K562 (cell line): ENCODE measurements at regions not wholly inside any gene's neighbourhood (a gene's known extent, or its start where the extent isn't known, plus 50 kb on each side); places are given as distances from the start of the nearest gene placed in this dataset.

Source experiments
- ATAC-seq: fragments of 200-7000 bp; cut with Tn5 transposase; 3 replicates; pipeline ENCODE4 v1.9.1; 2020; ENCODE audit warnings: moderate library complexity
- BruUV-seq: library from RNA; stranded (reverse); fragments of 400-500 nt; replicated peaks from 2 replicates; lab custom pipeline; 2021; lab: Mats Ljungman, UMichigan
- CTCF ChIA-PET: fragments of 300-600 bp; formaldehyde crosslinking; extraction: SDS; loops from one replicate; lab custom pipeline; 2021; ENCODE audit warnings: low intra/inter-chr PET ratio; lab: Yijun Ruan, JAX
- POLR2A ChIA-PET: fragments of 300-600, 350-650 bp; sonication (Branson Sonifier 250); formaldehyde crosslinking; extraction: SDS; loops from one replicate; lab custom pipeline; 2021; ENCODE audit warnings: antibody characterized with exemption, inconsistent platforms; lab: Yijun Ruan, JAX
- DNase-seq, 4 experiments: peaks; one replicate each; pipeline versions ENCODE4 v3.0.0 to v3.0.0-alpha.2; 2011 to 2018; ENCODE audit warnings: low spot score in 3 of 4, mixed read lengths in 3 of 4; ENCODE audit errors: extremely low read depth in 1 of 4
- FAIRE-seq: peaks from 2 replicates; lab custom pipeline; 2011; peaks lifted over from hg19 to GRCh38; lab: Jason Lieb, UNC
- H2AFZ ChIP-seq: 2 replicates; pipeline ENCODE4 v1.6.0; 2011; ENCODE audit warnings: low read depth, low read length, control low read depth, inconsistent platforms
- H3K27ac ChIP-seq: fragments of 200-600 bp; 3 replicates; pipeline ENCODE4 v1.8.0; 2011; ENCODE audit warnings: low read depth, mild to moderate bottlenecking, control low read depth, inconsistent platforms, low read length, moderate library complexity, mixed read lengths; ENCODE audit errors: extremely low read depth
- H3K27me3 ChIP-seq, 2 experiments: fragments of 300-600 bp in 1 of 2; 2 replicates in 1 of 2; 3 replicates in 1 of 2; pipeline versions ENCODE4 v1.6.0 to v1.8.0; 2011; ENCODE audit warnings: inconsistent platforms in 2 of 2, low read length in 2 of 2, mild to moderate bottlenecking in 1 of 2, mixed read lengths in 1 of 2, moderate library complexity in 1 of 2; ENCODE audit not compliant: control insufficient read depth in 2 of 2, insufficient read depth in 2 of 2
- H3K36me3 ChIP-seq: fragments of 300-600 bp; 3 replicates; pipeline ENCODE4 v1.8.0; 2011; ENCODE audit warnings: mild to moderate bottlenecking, low read length, inconsistent platforms; ENCODE audit not compliant: control insufficient read depth, insufficient read depth
- H3K4me1 ChIP-seq, 2 experiments: fragments of 200-600 bp in 1 of 2; replicated peaks in 1 of 2; 2 replicates in 1 of 2; 3 replicates in 1 of 2; pipeline versions ENCODE4 v1.5.1 to v1.8.0; 2011; ENCODE audit warnings: inconsistent platforms in 2 of 2, low read length in 2 of 2, mild to moderate bottlenecking in 1 of 2, mixed read lengths in 1 of 2, moderate library complexity in 1 of 2; ENCODE audit not compliant: control insufficient read depth in 2 of 2, insufficient read depth in 2 of 2
- H3K4me2 ChIP-seq: 2 replicates; pipeline ENCODE4 v1.6.1; 2011; ENCODE audit warnings: low read length, control low read depth, inconsistent platforms, mixed read lengths; ENCODE audit not compliant: insufficient read depth
- H3K4me3 ChIP-seq: fragments of 200-600 bp; sonication (generic), shearing (Covaris generic); 2 replicates; pipeline ENCODE4 v1.5.1; 2016; ENCODE audit warnings: control low read depth, inconsistent platforms
- H3K79me2 ChIP-seq: fragments of 200-600 bp; 3 replicates; pipeline ENCODE4 v1.8.0; 2011; ENCODE audit warnings: low read length, inconsistent platforms; ENCODE audit not compliant: control insufficient read depth, insufficient read depth
- H3K9ac ChIP-seq, 2 experiments: 2 replicates each; pipeline versions ENCODE4 v1.6.0 to v1.6.1; 2011; ENCODE audit warnings: low read depth in 2 of 2, low read length in 2 of 2, control low read depth in 1 of 2, inconsistent platforms in 1 of 2, mild to moderate bottlenecking in 1 of 2, mixed read lengths in 1 of 2; ENCODE audit not compliant: insufficient read depth in 1 of 2
- H3K9me1 ChIP-seq: one replicate; pipeline ENCODE4 v1.6.0; 2011; ENCODE audit warnings: inconsistent platforms, mild to moderate bottlenecking, low read length, moderate library complexity; ENCODE audit not compliant: control insufficient read depth, insufficient read depth
- H3K9me3 ChIP-seq: replicated peaks from 2 replicates; pipeline ENCODE4 v1.5.1; 2011; ENCODE audit warnings: low read depth, low read length, inconsistent platforms; ENCODE audit not compliant: control insufficient read depth, insufficient read depth
- H4K20me1 ChIP-seq: replicated peaks from 2 replicates; pipeline ENCODE4 v1.6.1; 2011; ENCODE audit warnings: low read length, inconsistent platforms, mixed read lengths; ENCODE audit not compliant: control insufficient read depth, insufficient read depth
- CBFA2T3 ChIP-seq: fragments of 450-650 bp; IDR thresholded peaks from 2 replicates; pipeline ENCODE4 v1.6.1; 2017
- CREB5 ChIP-seq: fragments of 250-450 bp; sonication (Bioruptor Pico); IDR thresholded peaks from 2 replicates; pipeline ENCODE4 v1.5.0; 2020; ENCODE audit warnings: mild to moderate bottlenecking
- DDX20 ChIP-seq: fragments of 450-650 bp; IDR thresholded peaks from 2 replicates; pipeline ENCODE4 v1.6.1; 2016; ENCODE audit warnings: missing genetic modification characterization, low read depth, mild to moderate bottlenecking, missing compliant biosample characterization, moderate library complexity
- ESRRB ChIP-seq: fragments of 250-450 bp; sonication (Bioruptor Pico); IDR thresholded peaks from 2 replicates; pipeline ENCODE4 v1.5.0; 2020; ENCODE audit warnings: mild to moderate bottlenecking, moderate library complexity, borderline replicate concordance
- FOSL1 ChIP-seq: fragments of 200-800 bp; sonication (Bioruptor generic); conservative IDR thresholded peaks from 2 replicates; pipeline ENCODE4 v1.6.1; 2016; ENCODE audit warnings: missing genetic modification characterization, missing compliant biosample characterization
- FOXJ3 ChIP-seq: sonication (generic); formaldehyde crosslinking; IDR thresholded peaks from 2 replicates; pipeline ENCODE4 v1.4.0; 2020; ENCODE audit warnings: mild to moderate bottlenecking, missing genetic modification reagents
- GABPB1 ChIP-seq: sonication (generic); formaldehyde crosslinking; IDR thresholded peaks from 2 replicates; pipeline ENCODE4 v1.8.0; 2022; ENCODE audit warnings: mild to moderate bottlenecking, missing genetic modification reagents
- MYBL2 ChIP-seq, 2 experiments: fragments of 450-650 bp in 1 of 2; sonication (generic) in 1 of 2; formaldehyde crosslinking in 1 of 2; IDR thresholded peaks; 2 replicates each; pipeline versions ENCODE4 v1.6.1 to v1.8.1; 2017 to 2022; ENCODE audit warnings: borderline replicate concordance in 1 of 2, inconsistent platforms in 1 of 2, low read depth in 1 of 2, mild to moderate bottlenecking in 1 of 2, missing genetic modification reagents in 1 of 2, moderate library complexity in 1 of 2
- PHTF2 ChIP-seq: fragments of 250-450 bp; sonication (Bioruptor Pico); IDR thresholded peaks from 2 replicates; pipeline ENCODE4 v1.5.0; 2021; ENCODE audit warnings: mild to moderate bottlenecking
- POLR2G ChIP-seq: fragments of 200-400 bp; formaldehyde crosslinking; IDR thresholded peaks from 2 replicates; pipeline ENCODE4 v1.6.1; 2017; ENCODE audit warnings: low read depth, mild to moderate bottlenecking, antibody characterized with exemption, low read length, moderate library complexity
- RBM25 ChIP-seq: fragments of 200-400 bp; formaldehyde crosslinking; IDR thresholded peaks from 2 replicates; pipeline ENCODE4 v1.6.1; 2018; ENCODE audit warnings: low read length, low read depth, moderate library complexity; ENCODE audit not compliant: severe bottlenecking
- RNF219 ChIP-seq: fragments of 250-450 bp; sonication (Bioruptor Pico); IDR thresholded peaks from 2 replicates; pipeline ENCODE4 v1.5.0; 2022; ENCODE audit warnings: mild to moderate bottlenecking
- TFAP4 ChIP-seq: sonication (generic); formaldehyde crosslinking; IDR thresholded peaks from 2 replicates; pipeline ENCODE4 v1.8.0; 2022; ENCODE audit warnings: missing genetic modification reagents, mild to moderate bottlenecking, moderate library complexity, borderline replicate concordance
- YBX1 ChIP-seq: fragments of 450-650 bp; IDR thresholded peaks from 2 replicates; pipeline ENCODE4 v1.7.1; 2016; ENCODE audit warnings: mild to moderate bottlenecking
- ZC3H11A ChIP-seq: IDR thresholded peaks from 2 replicates; pipeline ENCODE4 v1.6.1; 2012; ENCODE audit warnings: low read depth, low read length, improper control_type of control experiment
- ZNF232 ChIP-seq: sonication (generic); formaldehyde crosslinking; IDR thresholded peaks from 2 replicates; pipeline ENCODE4 v1.8.0; 2022; ENCODE audit warnings: mild to moderate bottlenecking, missing genetic modification reagents
- ZNF239 ChIP-seq: fragments of 250-450 bp; sonication (Bioruptor Pico); IDR thresholded peaks from 2 replicates; pipeline ENCODE4 v1.4.0; 2020; ENCODE audit warnings: mild to moderate bottlenecking
- WGBS: fragments of 100-300 bp; shearing (Covaris generic); methylation state at CpG from one replicate; pipeline ENCODE4 v1.1.6; 2016; ENCODE audit warnings: low coverage, mixed read lengths; ENCODE audit not compliant: insufficient coverage; ENCODE audit errors: missing lambda C conversion rate; 5-methylcytosine and 5-hydroxymethylcytosine counted together
- in situ Hi-C: fragments of 300-500 bp; cut with MboI; formaldehyde crosslinking; loops from 4 replicates; pipeline ENCODE4 v1.15.0; 2018; ENCODE audit warnings: inconsistent platforms, mixed read lengths
- intact Hi-C: fragments of 100-400 bp; cut with micrococcal nuclease; formaldehyde crosslinking; loops from 2 replicates; pipeline ENCODE4 v1.14.2; 2022

GRCh38 chr11:115672999-115673411 lies 168.8 kb upstream of the CADM1 start (continued):
- no peak for TF ChIP-seq ZC3H11A
- no peak for TF ChIP-seq RBM25

DNA sequence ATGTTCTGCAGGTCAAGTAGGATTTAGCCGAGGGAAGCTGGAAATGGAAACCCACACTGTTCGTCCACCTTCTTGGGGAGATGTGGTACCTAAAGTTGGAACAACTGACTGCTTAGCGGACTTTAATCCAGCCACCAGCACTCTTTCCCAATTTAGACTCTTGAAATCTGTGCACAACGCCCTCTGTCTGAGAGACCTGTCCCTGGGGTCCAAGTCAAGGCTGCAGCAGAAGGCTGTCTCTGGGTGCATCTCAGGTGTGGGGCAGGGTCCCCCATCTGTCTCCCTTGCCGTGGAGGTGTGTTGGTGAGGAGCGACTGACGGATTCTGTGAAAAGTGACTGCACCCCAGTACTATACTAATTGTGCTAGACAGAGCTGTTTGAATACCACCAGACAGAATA lies 168.2 kb upstream of the CADM1 start:
- Histone ChIP-seq H3K4me1 (no peaks in the 10 kb centered on the region), H3K79me2 (no peaks in the 10 kb centered on the region), H3K27me3 (peaks cover 0 to 19% of the 10 kb centered on the region in 2 experiments; a peak in 2 of 5 replicates), H3K9ac (no peak overlapping the region), H4K20me1 (no peaks in the 10 kb centered on the region), H3K27ac (no peak overlapping the region), H3K36me3 (no peaks in the 10 kb centered on the region), H2AFZ (no peak overlapping the region), H3K4me2 (no peak overlapping the region), H3K9me3 (no peaks in the 10 kb centered on the region), H3K9me1 (no peaks in the 10 kb centered on the region), H3K4me3 (no peak overlapping the region)
- in situ Hi-C loops = no loop called here
- ATAC-seq = no peak
- BruUV-seq = no TSS peak
- ChIA-PET CTCF (no interaction called here), POLR2A (interaction anchor here (0.6 to 1.4 kb wide), 2 partner anchors 10 to 979 kb away, joined by 3 to 5 read pairs; no protein-coding TSS in a partner anchor)
- intact Hi-C loops = no loop called here
- 0% methylated on average over 7 of the region's 7 CpGs for WGBS
- no peak for FAIRE-seq
- DNase-seq = no peak
- no peak for TF ChIP-seq MYBL2 (IDR thresholded peaks at IDR 0.05; ENCODE audit: low read depth)
- no peak for TF ChIP-seq MYBL2 (CRISPR knock-in tag; IDR thresholded peaks at IDR 0.05; ENCODE audit: borderline replicate concordance)
- TF ChIP-seq DDX20 (tag) = no peak
- no peak for TF ChIP-seq POLR2G
- TF ChIP-seq PHTF2 (CRISPR knock-in tag) = no peak
- TF ChIP-seq TFAP4 (CRISPR knock-in tag) = no peak
- TF ChIP-seq FOXJ3 = no peak
- no peak for TF ChIP-seq ESRRB (CRISPR knock-in tag)
- TF ChIP-seq ZNF239 (CRISPR knock-in tag) = no peak
- TF ChIP-seq YBX1 = no peak
- no peak for TF ChIP-seq CBFA2T3
- no peak for TF ChIP-seq CREB5
- no peak for TF ChIP-seq FOSL1
- no peak for TF ChIP-seq ZNF232 (CRISPR knock-in tag)
- no peak for TF ChIP-seq GABPB1
- TF ChIP-seq RNF219 (CRISPR knock-in tag) = no peak
